GM10266 (cell line): ENCODE measurements at regions not wholly inside any gene's neighbourhood (a gene's known extent, or its start where the extent isn't known, plus 50 kb on each side); places are given as distances from the start of the nearest gene placed in this dataset.

Experiments
- DNase-seq: peaks from one replicate; pipeline ENCODE4 v3.0.0; 2012; ENCODE audit errors: extremely low spot score
- TF ChIP-seq, protein P1 (sequence below): IDR thresholded peaks from 2 replicates; pipeline ENCODE4 v1.5.1; 2012; ENCODE audit warnings: mild to moderate bottlenecking, low read depth; ENCODE audit not compliant: control insufficient read depth, insufficient read depth; ENCODE audit errors: missing control alignments

DNA sequence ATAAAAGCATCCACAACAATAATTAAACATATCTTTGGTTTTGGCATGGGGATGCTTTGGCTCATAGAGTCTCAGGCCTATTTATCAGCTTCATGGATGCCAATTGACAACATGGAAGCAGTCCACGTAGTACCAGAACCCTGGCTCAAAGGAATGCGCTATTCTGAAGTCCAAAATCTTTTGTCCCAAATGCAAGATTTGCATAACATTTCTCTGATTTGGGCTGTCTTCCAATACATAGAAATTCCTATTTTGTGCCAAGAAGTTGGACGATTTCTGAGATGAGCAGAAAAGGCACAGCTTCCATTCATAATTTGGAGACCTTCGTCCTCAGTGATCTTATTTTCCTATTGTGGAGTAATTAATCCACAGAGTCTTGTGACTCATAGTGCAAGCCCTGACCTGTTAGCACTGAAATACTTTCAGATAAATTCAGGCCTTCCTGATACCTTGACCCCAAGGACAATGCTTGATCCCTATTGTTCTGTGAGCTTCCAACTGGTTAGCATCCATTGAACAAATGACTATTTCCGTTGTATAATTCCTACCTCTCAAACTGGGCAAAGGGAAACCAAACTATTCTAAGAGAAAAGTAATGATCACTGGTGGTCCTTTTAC lies 78.4 kb upstream of the CDH11 start:
- TF ChIP-seq, protein P1, sequence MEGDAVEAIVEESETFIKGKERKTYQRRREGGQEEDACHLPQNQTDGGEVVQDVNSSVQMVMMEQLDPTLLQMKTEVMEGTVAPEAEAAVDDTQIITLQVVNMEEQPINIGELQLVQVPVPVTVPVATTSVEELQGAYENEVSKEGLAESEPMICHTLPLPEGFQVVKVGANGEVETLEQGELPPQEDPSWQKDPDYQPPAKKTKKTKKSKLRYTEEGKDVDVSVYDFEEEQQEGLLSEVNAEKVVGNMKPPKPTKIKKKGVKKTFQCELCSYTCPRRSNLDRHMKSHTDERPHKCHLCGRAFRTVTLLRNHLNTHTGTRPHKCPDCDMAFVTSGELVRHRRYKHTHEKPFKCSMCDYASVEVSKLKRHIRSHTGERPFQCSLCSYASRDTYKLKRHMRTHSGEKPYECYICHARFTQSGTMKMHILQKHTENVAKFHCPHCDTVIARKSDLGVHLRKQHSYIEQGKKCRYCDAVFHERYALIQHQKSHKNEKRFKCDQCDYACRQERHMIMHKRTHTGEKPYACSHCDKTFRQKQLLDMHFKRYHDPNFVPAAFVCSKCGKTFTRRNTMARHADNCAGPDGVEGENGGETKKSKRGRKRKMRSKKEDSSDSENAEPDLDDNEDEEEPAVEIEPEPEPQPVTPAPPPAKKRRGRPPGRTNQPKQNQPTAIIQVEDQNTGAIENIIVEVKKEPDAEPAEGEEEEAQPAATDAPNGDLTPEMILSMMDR = no peak
- no peak for DNase-seq

DNA sequence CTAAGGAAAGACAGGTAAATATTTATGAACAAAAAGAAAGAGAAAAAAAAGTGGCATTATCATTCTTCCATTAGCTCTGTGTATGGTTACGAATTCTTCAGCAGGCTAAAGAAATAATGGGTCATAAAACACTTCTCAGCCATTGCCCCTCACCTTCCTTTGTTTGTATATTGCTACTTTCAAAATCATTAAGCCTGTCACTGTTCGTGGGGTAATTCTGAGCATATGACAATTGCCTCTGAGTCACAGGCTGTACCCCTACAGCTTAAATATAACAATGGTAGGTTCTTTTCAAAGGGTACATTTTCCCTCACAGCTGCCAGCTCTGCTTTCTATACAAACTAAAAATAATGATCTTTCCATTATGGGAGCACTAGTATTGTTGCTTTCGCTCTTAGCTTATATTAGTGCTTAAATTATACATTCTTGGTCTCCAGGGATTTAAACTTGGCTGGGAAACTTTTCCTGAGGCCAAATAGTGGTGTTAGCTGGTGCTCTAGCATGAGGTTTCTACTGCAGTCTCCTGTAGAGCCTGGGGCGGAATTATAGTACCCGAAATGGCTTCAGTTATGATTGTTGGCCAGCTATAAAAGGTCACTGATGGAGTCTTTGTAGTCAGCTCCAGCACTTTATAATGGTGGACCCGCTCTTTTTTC lies 74.7 kb upstream of the CDH11 start:
- TF ChIP-seq, protein P1 = no peak
- no peak for DNase-seq

DNA sequence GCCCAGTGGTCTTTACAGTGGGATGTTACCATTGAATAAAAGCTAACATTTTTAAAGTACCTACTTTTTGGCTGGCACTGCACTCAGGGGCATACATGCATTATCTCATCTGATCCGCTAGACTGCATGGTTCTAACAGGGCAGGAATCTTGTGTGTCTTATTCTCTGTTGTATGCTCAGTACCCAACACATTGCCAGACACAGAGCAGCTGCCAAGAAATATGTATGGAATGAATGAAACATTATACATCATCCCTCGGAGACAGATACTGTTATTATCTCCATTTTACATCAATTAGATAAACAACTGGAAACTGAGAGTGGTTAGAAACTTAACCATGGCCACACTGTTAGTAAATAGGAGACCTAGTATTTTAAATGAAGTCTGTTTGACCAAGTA lies 74.1 kb upstream of the CDH11 start:
- no peak for DNase-seq
- TF ChIP-seq, protein P1 = no peak

DNA sequence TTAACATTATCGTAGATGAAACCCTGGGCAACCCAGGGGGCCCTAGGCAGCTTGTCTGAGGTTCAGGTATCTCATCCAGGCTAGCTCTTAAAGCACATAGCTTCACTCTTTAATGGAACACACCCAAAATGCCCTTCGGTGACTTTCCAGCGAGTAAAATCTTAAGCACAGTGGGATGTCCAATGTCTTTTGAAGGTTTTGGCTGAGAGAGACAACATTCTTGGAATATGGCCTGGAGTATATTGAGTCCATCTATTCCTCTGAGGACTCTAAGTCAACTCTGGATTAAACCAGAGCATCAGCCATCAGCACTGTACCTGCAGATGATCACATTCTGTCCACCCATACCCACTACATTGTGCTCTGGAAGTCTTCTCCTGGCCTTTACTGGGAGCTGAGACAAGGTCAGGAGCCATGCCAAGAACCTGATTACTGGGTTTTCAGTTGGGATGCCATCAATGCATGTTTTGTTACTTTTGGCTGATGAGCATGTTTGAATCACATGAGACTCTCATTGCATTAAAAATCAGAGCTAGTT lies 63.4 kb upstream of the CDH11 start:
- DNase-seq = no peak
- TF ChIP-seq, protein P1 = no peak

DNA sequence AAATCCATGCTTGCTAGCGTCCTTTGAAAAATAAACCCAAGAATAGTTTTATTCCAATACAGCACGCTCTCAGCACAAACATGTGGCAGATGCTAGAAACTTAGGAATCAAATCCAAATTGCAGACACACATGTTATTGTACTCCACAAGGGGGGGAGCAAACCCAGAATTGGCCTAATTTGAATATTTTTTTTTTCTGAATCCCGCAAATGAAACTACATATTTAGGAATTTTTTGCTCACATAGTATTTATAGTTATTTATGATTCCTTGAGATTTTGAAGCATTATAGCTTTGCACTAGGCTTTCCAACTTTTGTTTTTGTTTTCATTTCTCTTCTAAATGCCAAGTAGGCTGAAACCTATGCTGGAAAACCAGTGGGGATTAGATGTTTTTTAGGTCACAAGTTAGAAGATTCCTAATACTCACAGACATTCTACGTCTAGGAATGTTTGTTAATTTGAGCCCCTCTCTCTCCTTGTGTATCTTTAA lies 59.3 kb upstream of the CDH11 start:
- no peak for DNase-seq
- TF ChIP-seq, protein P1 = no peak

DNA sequence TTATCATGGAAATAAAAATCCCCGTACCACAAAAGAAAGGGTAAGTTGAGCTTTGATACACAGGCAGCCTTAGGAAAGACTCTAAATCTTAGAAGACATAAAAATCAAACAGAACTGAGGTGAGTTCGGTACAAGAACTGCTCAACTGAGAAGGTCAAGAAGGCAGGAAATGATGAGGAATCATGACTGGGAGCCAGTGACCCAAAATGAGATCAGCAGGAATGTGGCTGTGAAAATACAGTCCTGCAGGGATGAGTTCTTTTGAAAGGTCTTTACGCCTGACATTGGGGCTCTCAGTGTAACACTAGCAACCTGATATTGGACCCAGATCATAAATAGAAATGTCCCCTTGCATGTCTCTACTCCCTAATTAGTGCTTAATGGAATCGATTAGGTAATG lies 56.3 kb upstream of the CDH11 start:
- TF ChIP-seq, protein P1 = no peak

DNA sequence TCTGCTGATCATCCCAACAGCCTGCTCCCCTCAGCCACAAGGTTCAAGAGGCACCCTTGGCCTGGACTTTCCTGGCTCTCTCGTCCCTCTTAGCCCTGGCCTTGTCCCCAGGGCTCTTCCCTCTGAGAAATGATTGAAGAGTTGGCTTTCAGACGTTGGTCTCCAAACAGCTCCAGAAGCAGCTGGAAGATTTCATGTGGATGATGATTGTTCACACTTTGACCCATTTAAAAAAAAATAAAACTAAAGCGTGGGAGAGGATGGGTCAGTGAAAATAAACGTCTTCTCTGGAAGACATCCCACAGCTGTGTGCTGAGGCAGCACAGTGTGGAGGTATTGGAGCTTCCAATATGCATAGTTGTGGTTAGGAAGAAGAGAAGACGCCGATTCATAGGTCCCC lies 54.7 kb upstream of the CDH11 start:
- TF ChIP-seq, protein P1 = no peak
- DNase-seq = no peak

More for the DNA sequence above, 56.3 kb upstream of the CDH11 start:
- no peak for DNase-seq
